SJSA1 (cell line): ENCODE measurements at regions not wholly inside any gene's neighbourhood (a gene's known extent, or its start where the extent isn't known, plus 50 kb on each side); places are given as distances from the start of the nearest gene placed in this dataset.

Experiments
- DNase-seq, 2 experiments: peaks; one replicate each; pipeline ENCODE4 v3.0.0-alpha.2; 2015 to 2020; ENCODE audit warnings: low spot score in 2 of 2, low read depth in 1 of 2
- H3K27ac ChIP-seq: fragments of 250-450 bp; sonication (Bioruptor Pico); 2 replicates; pipeline ENCODE4 v1.5.1; 2020; ENCODE audit warnings: mild to moderate bottlenecking, moderate library complexity
- H3K27me3 ChIP-seq: fragments of 250-450 bp; sonication (Bioruptor Pico); replicated peaks from 2 replicates; pipeline ENCODE4 v1.5.1; 2020; ENCODE audit warnings: mild to moderate bottlenecking, moderate library complexity
- H3K36me3 ChIP-seq: fragments of 250-450 bp; sonication (Bioruptor Pico); 2 replicates; pipeline ENCODE4 v1.5.1; 2020; ENCODE audit warnings: mild to moderate bottlenecking
- H3K4me1 ChIP-seq: fragments of 250-450 bp; sonication (Bioruptor Pico); replicated peaks from 2 replicates; pipeline ENCODE4 v1.6.1; 2021; ENCODE audit warnings: mild to moderate bottlenecking
- H3K4me3 ChIP-seq: fragments of 250-450 bp; sonication (Bioruptor Pico); 2 replicates; pipeline ENCODE4 v1.5.1; 2020; ENCODE audit warnings: mild to moderate bottlenecking
- H3K9me3 ChIP-seq: fragments of 250-450 bp; sonication (Bioruptor Pico); replicated peaks from 2 replicates; pipeline ENCODE4 v1.5.1; 2020; ENCODE audit warnings: mild to moderate bottlenecking

DNA sequence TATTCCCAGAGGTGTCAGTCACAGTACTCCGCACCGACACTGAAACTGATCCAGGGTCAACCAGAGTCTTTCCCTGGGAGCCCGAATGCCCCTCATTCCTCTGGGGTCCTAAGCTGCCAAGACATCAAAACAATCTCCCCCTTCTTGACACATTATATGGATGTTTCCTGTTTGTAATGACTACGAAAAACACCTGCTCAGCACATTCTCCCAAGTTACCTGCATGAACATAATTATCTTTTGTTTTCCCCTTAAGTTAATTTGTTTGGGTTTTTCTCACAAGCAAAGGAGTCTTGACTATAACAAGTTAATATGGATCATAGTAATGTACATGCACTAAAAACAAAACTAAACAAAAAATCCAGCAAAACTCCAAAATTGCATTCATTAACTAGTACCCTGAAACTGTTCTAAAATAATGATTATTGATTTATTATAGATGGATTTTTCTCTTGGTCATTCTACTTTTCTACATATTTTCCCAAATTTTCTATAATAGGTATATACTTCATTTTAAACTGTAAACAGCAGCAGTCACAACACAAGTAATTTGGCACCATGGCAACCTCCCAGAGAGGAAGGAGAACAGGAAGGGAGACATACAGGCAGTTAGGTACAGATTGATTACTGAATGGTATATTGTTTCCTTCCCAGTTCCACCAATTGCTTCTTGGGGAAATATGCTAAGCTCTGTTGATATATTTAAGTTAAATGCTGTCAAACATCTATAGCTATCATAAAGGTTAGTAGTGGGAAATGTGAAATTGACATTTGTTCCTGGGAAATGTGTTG is 631.5 kb downstream of the METTL15 start:
- H3K4me3 ChIP-seq, result no peak overlapping the region
- no peak overlapping the region for H3K27ac ChIP-seq
- H3K9me3 ChIP-seq, result no peaks in the 10 kb centered on the region
- no peaks in the 10 kb centered on the region for H3K27me3 ChIP-seq
- H3K4me1 ChIP-seq, result peaks cover 42% of the 10 kb centered on the region
- H3K36me3 ChIP-seq, result no peaks in the 10 kb centered on the region
- DNase-seq, result no peak

DNA sequence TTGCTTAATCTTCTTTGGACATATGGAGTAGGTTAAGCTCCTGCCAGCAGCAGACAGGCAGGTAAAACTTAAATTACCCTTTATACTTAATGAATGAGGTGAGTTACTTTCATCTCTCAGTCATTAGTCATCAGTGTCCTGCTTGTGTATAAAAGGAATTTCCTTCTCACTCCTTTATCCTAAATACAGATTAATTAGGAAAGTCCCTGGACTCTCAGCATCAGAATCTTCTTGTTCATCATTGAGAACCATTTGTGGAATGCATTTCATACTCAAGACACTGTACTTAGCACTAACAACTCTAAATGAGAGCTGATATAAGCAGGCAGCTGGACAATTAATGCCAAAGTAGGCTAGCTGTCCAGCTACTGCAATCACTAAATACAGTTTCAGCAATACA is 630.4 kb downstream of the METTL15 start:
- H3K9me3 ChIP-seq, result no peaks in the 10 kb centered on the region
- H3K27ac ChIP-seq, result no peak overlapping the region
- H3K27me3 ChIP-seq, result no peaks in the 10 kb centered on the region
- peak in 1 of 2 experiments; percentile 8 for DNase-seq
- H3K4me3 ChIP-seq, result no peak overlapping the region
- no peaks in the 10 kb centered on the region for H3K36me3 ChIP-seq
- H3K4me1 ChIP-seq, result peaks cover 31% of the 10 kb centered on the region

- H3K9me3 ChIP-seq, result no peaks in the 10 kb centered on the region
- H3K36me3 ChIP-seq, result no peaks in the 10 kb centered on the region
- H3K27me3 ChIP-seq, result no peaks in the 10 kb centered on the region
- peaks cover 19% of the 10 kb centered on the region for H3K4me1 ChIP-seq
- DNase-seq, result peak in 1 of 2 experiments; percentile 49
- no peak overlapping the region for H3K27ac ChIP-seq
- H3K4me3 ChIP-seq, result no peak overlapping the region
These were observed 628.1 kb downstream of the METTL15 start for GRCh38 chr11:28736256-28736655.

DNA sequence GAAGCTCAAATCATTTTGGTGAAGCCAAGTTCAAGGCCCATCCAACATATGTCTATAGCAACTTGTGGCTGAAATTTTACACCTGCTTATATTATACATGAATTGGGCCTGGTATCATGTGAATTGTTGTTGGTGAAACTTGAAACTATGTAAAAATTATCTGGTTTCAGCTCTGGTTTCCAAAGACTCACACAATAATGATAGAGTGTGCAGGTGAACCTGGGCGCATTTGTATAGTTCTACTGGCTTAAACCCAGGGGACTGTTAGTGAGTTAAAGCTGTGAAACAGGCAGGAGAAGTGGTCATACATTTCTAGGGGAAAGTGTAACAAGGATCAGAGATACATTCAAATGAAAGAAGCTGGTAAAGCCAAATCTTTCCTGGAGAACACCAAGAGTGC is 627.3 kb downstream of the METTL15 start:
- H3K4me1 ChIP-seq, result peaks cover 22% of the 10 kb centered on the region
- H3K27me3 ChIP-seq, result no peaks in the 10 kb centered on the region
- H3K36me3 ChIP-seq, result no peaks in the 10 kb centered on the region
- H3K9me3 ChIP-seq, result no peaks in the 10 kb centered on the region
- no peak for DNase-seq
- no peak overlapping the region for H3K27ac ChIP-seq
- H3K4me3 ChIP-seq, result no peak overlapping the region

DNA sequence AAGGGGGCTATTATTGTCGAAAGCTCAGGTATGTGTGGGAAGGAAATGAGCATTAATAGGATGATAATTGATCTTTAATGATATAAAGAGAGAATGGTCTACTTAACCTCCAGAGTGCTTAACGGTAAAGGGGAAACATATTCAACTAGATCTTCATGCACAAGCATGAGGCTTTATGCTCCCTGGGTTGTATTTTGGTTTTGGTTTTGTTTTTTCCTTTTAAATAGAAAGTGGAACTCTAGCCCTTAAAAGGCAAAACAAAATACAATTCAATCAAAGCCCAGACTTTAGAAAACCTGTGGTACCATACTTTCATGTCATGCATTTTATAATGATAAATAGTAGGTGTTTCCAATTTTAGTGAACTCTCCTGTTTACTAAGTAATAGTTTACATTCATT is 622.7 kb downstream of the METTL15 start:
- Histone ChIP-seq H3K4me3 (no peak overlapping the region), H3K27me3 (no peaks in the 10 kb centered on the region), H3K36me3 (no peaks in the 10 kb centered on the region), H3K4me1 (peaks cover 4% of the 10 kb centered on the region), H3K9me3 (no peaks in the 10 kb centered on the region), H3K27ac (no peak overlapping the region)
- DNase-seq, result no peak

DNA sequence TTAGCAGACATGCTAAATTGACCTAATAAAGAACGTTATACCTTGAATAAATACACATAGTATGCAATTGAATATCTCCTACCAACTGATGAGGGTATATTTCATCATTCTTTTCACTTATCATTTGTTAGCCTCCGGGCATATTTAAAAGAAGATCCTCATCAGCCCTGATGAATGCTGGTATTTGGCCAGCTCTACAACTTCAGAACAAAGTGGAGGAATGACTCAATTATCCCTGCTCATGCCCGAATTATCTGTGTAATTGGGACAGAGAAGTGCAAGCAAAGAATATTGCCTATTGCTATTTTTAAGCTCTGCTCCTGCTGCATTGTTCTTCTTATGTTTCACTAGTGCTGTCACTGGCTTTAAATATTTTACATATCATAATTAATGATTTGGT is 622.1 kb downstream of the METTL15 start:
- no peak for DNase-seq
- Histone ChIP-seq H3K27me3 (no peaks in the 10 kb centered on the region), H3K36me3 (no peaks in the 10 kb centered on the region), H3K9me3 (no peaks in the 10 kb centered on the region), H3K27ac (no peak overlapping the region), H3K4me1 (0 out of 2 replicates have a peak, but pooled peaks cover 2% of the 10 kb centered on the region), H3K4me3 (no peak overlapping the region)

DNA sequence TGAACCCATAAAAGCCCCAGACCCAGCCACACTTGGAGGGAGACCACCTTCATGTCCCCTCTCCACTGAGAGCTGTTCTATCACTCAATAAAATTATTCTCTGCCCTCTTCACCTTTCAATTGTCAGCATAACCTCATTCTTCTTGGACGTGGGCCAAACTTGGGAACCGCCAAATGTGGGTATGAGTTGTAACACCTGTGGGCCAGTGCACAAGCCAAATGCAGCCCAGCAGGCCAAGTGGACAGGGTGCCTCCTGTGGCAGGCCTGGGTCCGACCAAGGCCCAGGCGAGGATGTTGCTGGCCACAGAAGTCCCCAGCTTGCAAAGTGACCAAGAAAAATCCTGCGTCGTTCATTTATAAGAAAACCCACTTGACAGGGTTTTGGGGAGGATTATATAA is 621.2 kb downstream of the METTL15 start:
- Histone ChIP-seq H3K9me3 (no peaks in the 10 kb centered on the region), H3K27ac (no peak overlapping the region), H3K4me3 (no peak overlapping the region), H3K4me1 (0 out of 2 replicates have a peak, but pooled peaks cover 2% of the 10 kb centered on the region), H3K27me3 (no peaks in the 10 kb centered on the region), H3K36me3 (no peaks in the 10 kb centered on the region)
- DNase-seq, result no peak

GRCh38 chr11:28728666-28729065 is 620.5 kb downstream of the METTL15 start:
- H3K27ac ChIP-seq, result no peak overlapping the region
- no peak for DNase-seq
- H3K36me3 ChIP-seq, result no peaks in the 10 kb centered on the region
- H3K4me1 ChIP-seq, result 0 out of 2 replicates have a peak, but pooled peaks cover 2% of the 10 kb centered on the region
- no peak overlapping the region for H3K4me3 ChIP-seq
- no peaks in the 10 kb centered on the region for H3K9me3 ChIP-seq
- no peaks in the 10 kb centered on the region for H3K27me3 ChIP-seq

DNA sequence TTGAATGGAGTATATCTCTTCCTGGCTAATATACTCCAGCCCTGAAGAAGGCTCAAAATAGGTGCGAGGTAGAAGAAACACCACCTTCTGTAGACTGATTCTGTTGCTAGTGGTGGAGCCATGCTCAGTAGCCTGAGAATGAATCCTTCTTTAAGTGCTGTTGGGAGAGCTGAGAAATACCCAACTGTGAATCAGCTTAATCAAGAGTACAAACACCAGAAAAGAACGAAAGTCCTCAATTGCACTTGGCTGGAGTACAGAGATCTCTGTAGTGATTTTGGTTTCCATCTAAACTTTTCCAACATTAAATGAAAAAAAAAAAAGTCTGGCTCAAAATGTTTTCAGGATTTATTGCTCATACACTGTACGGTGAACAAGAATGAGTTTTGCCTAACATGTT is 619.1 kb downstream of the METTL15 start:
- 0 out of 2 replicates have a peak, but pooled peaks cover 2% of the 10 kb centered on the region for H3K4me1 ChIP-seq
- no peak for DNase-seq
- H3K9me3 ChIP-seq, result no peaks in the 10 kb centered on the region
- H3K27ac ChIP-seq, result no peak overlapping the region
- H3K36me3 ChIP-seq, result no peaks in the 10 kb centered on the region
- H3K4me3 ChIP-seq, result no peak overlapping the region
- no peaks in the 10 kb centered on the region for H3K27me3 ChIP-seq

- H3K4me1 ChIP-seq, result 0 out of 2 replicates have a peak, but pooled peaks cover 2% of the 10 kb centered on the region
- H3K9me3 ChIP-seq, result no peaks in the 10 kb centered on the region
- H3K27me3 ChIP-seq, result no peaks in the 10 kb centered on the region
- no peak overlapping the region for H3K4me3 ChIP-seq
- DNase-seq, result no peak
- H3K27ac ChIP-seq, result no peak overlapping the region
- H3K36me3 ChIP-seq, result no peaks in the 10 kb centered on the region
These were observed 618.2 kb downstream of the METTL15 start for GRCh38 chr11:28726432-28726831.

DNA sequence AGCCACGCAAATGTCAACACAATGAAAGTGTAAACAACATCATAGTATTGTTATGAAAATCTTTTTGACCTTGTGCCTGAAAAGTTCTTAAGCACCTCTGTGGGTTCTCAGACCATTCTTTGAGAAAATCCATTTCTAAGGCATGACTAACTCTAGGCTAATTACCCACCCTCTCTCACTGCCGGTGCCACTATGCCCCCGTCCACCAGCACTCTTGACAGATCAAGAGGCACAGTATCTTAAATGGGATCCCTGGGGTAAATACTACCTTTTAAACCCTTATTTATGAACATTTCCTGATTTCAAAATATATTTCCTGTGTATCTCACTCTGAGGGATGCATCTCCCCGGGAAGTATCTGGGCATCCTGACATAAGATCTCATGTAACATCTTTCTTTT is 607.5 kb downstream of the METTL15 start:
- no peaks in the 10 kb centered on the region for H3K27me3 ChIP-seq
- DNase-seq, result no peak
- H3K27ac ChIP-seq, result no peak overlapping the region
- H3K4me3 ChIP-seq, result no peak overlapping the region
- H3K9me3 ChIP-seq, result no peaks in the 10 kb centered on the region
- H3K4me1 ChIP-seq, result peaks cover 17% of the 10 kb centered on the region
- no peaks in the 10 kb centered on the region for H3K36me3 ChIP-seq

GRCh38 chr11:28713850-28714249 is 605.7 kb downstream of the METTL15 start:
- H3K36me3 ChIP-seq, result no peaks in the 10 kb centered on the region
- H3K4me1 ChIP-seq, result peaks cover 17% of the 10 kb centered on the region
- no peak overlapping the region for H3K4me3 ChIP-seq
- peak in 1 of 2 experiments; percentile 45 for DNase-seq
- H3K9me3 ChIP-seq, result no peaks in the 10 kb centered on the region
- H3K27me3 ChIP-seq, result no peaks in the 10 kb centered on the region
- no peak overlapping the region for H3K27ac ChIP-seq

DNA sequence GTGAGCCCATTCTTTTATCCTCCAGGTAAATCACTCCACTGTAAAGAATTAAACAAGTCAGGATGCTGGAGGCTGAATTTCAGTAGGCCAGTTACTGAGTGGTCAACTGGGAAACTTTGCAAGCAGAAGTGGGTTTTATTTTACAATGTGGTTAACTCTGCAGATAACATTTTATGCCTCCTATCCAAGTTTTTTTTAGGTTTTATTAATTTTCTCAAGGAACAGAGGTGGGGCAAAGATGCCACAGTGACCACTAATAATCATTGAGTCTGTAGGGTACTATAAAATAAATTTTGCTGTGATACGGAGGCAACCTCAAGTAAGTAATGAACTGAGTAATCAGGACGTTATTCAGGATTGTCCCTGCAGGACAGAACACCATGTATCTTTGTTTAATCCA is 599.9 kb downstream of the METTL15 start:
- no peak overlapping the region for H3K27ac ChIP-seq
- no peaks in the 10 kb centered on the region for H3K36me3 ChIP-seq
- no peaks in the 10 kb centered on the region for H3K9me3 ChIP-seq
- no peaks in the 10 kb centered on the region for H3K4me1 ChIP-seq
- H3K4me3 ChIP-seq, result no peak overlapping the region
- H3K27me3 ChIP-seq, result no peaks in the 10 kb centered on the region
- DNase-seq, result no peak

- Histone ChIP-seq H3K9me3 (no peaks in the 10 kb centered on the region), H3K4me3 (no peak overlapping the region), H3K36me3 (no peaks in the 10 kb centered on the region), H3K4me1 (peaks cover 17% of the 10 kb centered on the region), H3K27ac (no peak overlapping the region), H3K27me3 (no peaks in the 10 kb centered on the region)
- no peak for DNase-seq
These were observed 596.6 kb downstream of the METTL15 start for GRCh38 chr11:28704801-28705200.

- H3K27ac ChIP-seq, result no peak overlapping the region
- no peak for DNase-seq
- H3K4me1 ChIP-seq, result peaks cover 22% of the 10 kb centered on the region
- no peaks in the 10 kb centered on the region for H3K27me3 ChIP-seq
- no peak overlapping the region for H3K4me3 ChIP-seq
- H3K9me3 ChIP-seq, result no peaks in the 10 kb centered on the region
- no peaks in the 10 kb centered on the region for H3K36me3 ChIP-seq
These were observed 595.2 kb downstream of the METTL15 start for GRCh38 chr11:28703371-28703770.
